GM12878 (cell line): ENCODE measurements at regions not wholly inside any gene's neighbourhood (a gene's known extent, or its start where the extent isn't known, plus 50 kb on each side); places are given as distances from the start of the nearest gene placed in this dataset.
"Not testable (repeated sequence)": the region's sequence is repeated elsewhere in the genome, so short reads cannot be mapped to it uniquely, and the experiment has no call there.

Experiments
- ATAC-seq: fragments of 200-7000 bp; cut with Tn5 transposase; 3 replicates; pipeline ENCODE4 v1.9.1; 2020; ENCODE audit warnings: mild to moderate bottlenecking, moderate library complexity
- BruUV-seq: library from RNA; stranded (reverse); fragments of 400-500 nt; replicated peaks from 2 replicates; lab custom pipeline; 2021; lab: Mats Ljungman, UMichigan
- CTCF ChIA-PET: fragments of 300-600 bp; sonication (Branson Sonifier 250); formaldehyde crosslinking; extraction: SDS; loops from one replicate; lab custom pipeline; 2021; ENCODE audit warnings: inconsistent platforms; lab: Yijun Ruan, JAX
- POLR2A ChIA-PET: fragments of 350-600 bp; formaldehyde crosslinking; extraction: SDS; loops from one replicate; lab custom pipeline; 2021; ENCODE audit warnings: inconsistent platforms; lab: Charles Lee
- RAD21 ChIA-PET: fragments of 300-600 bp; sonication (Branson Sonifier 250); formaldehyde crosslinking; loops from one replicate; lab custom pipeline; 2023; ENCODE audit warnings: antibody characterized with exemption; ENCODE audit not compliant: unreplicated experiment; lab: Charles Lee
- SMC1A ChIA-PET: fragments of 300-600 bp; sonication (Branson Sonifier 250); formaldehyde crosslinking; loops from one replicate; lab custom pipeline; 2023; ENCODE audit not compliant: unreplicated experiment, uncharacterized antibody; lab: Charles Lee
- DNase-seq: peaks from one replicate; pipeline ENCODE4 v3.0.0-alpha.2; 2011; ENCODE audit warnings: low read depth, low spot score
- FAIRE-seq: peaks from 3 replicates; lab custom pipeline; 2011; peaks lifted over from hg19 to GRCh38; lab: Jason Lieb, UNC
- H2AFZ ChIP-seq: 2 replicates; pipeline ENCODE4 v1.6.0; 2011; ENCODE audit warnings: low read depth, low read length, control low read depth; ENCODE audit not compliant: control insufficient read depth
- H3K27ac ChIP-seq: 2 replicates; pipeline ENCODE4 v1.5.1; 2011; ENCODE audit warnings: control low read depth; ENCODE audit not compliant: control insufficient read depth, insufficient read depth
- H3K27me3 ChIP-seq, 2 experiments: replicated peaks in 1 of 2; 2 replicates each; pipeline versions ENCODE4 v1.6.0 to v1.6.1; 2011; ENCODE audit warnings: low read length in 1 of 2; ENCODE audit not compliant: control insufficient read depth in 2 of 2, insufficient read depth in 2 of 2
- H3K36me3 ChIP-seq, 2 experiments: 2 replicates each; pipeline ENCODE4 v1.5.1; 2011; ENCODE audit warnings: low read length in 1 of 2; ENCODE audit not compliant: control insufficient read depth in 2 of 2, insufficient read depth in 2 of 2
- H3K4me1 ChIP-seq: 2 replicates; pipeline ENCODE4 v1.6.1; 2011; ENCODE audit warnings: mild to moderate bottlenecking, low read length, moderate library complexity, mixed read lengths; ENCODE audit not compliant: control insufficient read depth, insufficient read depth
- H3K4me2 ChIP-seq: 2 replicates; pipeline ENCODE4 v1.6.0; 2011; ENCODE audit warnings: control low read depth; ENCODE audit not compliant: control insufficient read depth, insufficient read depth
- H3K4me3 ChIP-seq: fragments of 200-600 bp; sonication (generic); 2 replicates; pipeline ENCODE4 v1.5.1; 2016
- H3K79me2 ChIP-seq: 2 replicates; pipeline ENCODE4 v1.6.0; 2011; ENCODE audit warnings: low read length; ENCODE audit not compliant: control insufficient read depth, insufficient read depth
- H3K9ac ChIP-seq: 2 replicates; pipeline ENCODE4 v1.8.0; 2011; ENCODE audit warnings: low read length, control low read depth, mixed read lengths; ENCODE audit not compliant: control insufficient read depth, insufficient read depth
- H3K9me3 ChIP-seq: replicated peaks from 3 replicates; pipeline ENCODE4 v1.5.1; 2011; ENCODE audit warnings: mild to moderate bottlenecking, low read length; ENCODE audit not compliant: control insufficient read depth, insufficient read depth
- H4K20me1 ChIP-seq: 2 replicates; pipeline ENCODE4 v1.6.0; 2011; ENCODE audit not compliant: control insufficient read depth, insufficient read depth
- IKZF1 ChIP-seq: fragments of 450-650 bp; conservative IDR thresholded peaks from 2 replicates; pipeline ENCODE4 v1.6.1; 2017; ENCODE audit warnings: antibody characterized with exemption, mild to moderate bottlenecking
- LARP7 ChIP-seq: fragments of 450-650 bp; IDR thresholded peaks from 2 replicates; pipeline ENCODE4 v1.6.1; 2017; ENCODE audit warnings: mild to moderate bottlenecking
- SPI1 ChIP-seq: IDR thresholded peaks from 2 replicates; pipeline ENCODE4 v1.6.1; 2011; ENCODE audit warnings: low read depth, mild to moderate bottlenecking, low read length, moderate library complexity, borderline replicate concordance; ENCODE audit not compliant: insufficient read depth
- USF2 ChIP-seq: IDR thresholded peaks from 2 replicates; pipeline ENCODE4 v1.6.1; 2011; ENCODE audit warnings: low read depth, low read length, improper control_type of control experiment, borderline replicate concordance
- ZBTB40 ChIP-seq: fragments of 450-650 bp; IDR thresholded peaks from 2 replicates; pipeline ENCODE4 v1.6.1; 2016; ENCODE audit warnings: mild to moderate bottlenecking, moderate library complexity, borderline replicate concordance
- ZZZ3 ChIP-seq: IDR thresholded peaks from 2 replicates; pipeline ENCODE4 v1.6.1; 2011; ENCODE audit warnings: low read depth; ENCODE audit not compliant: control insufficient read depth, insufficient read length
- WGBS: methylation state at CpG from one replicate; pipeline ENCODE4 v1.1.6; 2016; ENCODE audit warnings: low lambda C conversion rate; ENCODE audit not compliant: insufficient replicate concordance, insufficient coverage; ENCODE audit errors: missing lambda C conversion rate; 5-methylcytosine and 5-hydroxymethylcytosine counted together
- in situ Hi-C: fragments of 300-500 bp; cut with MboI; formaldehyde crosslinking; loops from 9 replicates; pipeline ENCODE4 v1.14.3; 2018; ENCODE audit warnings: mixed read lengths
- intact Hi-C: fragments of 100-400 bp; cut with micrococcal nuclease; formaldehyde crosslinking; loops from one replicate; pipeline ENCODE4 v1.14.2; 2022; ENCODE audit not compliant: unreplicated experiment

DNA sequence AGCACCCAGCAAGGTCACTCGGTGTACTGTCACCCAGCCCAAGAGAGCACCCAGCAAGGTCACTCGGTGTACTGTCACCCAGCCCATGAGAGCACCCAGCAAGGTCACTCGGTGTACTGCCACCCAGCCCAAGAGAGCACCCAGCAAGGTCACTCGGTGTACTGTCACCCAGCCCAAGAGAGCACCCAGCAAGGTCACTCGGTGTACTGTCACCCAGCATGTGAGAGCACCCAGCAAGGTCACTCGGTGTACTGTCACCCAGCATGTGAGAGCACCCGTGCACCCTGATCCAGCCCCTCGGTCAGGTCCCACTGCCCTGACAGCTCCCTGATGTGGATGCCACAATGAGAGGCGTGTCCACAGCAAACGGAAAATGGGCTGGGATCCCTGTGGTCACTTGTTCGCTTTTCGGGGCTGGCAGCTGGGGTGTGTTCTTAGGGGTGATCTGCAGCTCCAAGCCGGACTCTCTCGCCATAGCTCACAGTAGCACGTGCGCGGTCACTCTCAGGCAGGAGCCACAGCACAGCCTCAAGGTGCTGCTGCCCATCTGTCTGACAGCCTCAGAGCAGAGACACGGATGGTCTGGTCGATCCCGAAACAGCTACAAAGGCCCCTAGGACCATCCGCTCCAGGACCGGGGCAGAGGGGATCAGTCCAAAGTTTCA is 324.9 kb downstream of the ADGRD1 start:
- H3K27ac ChIP-seq, H3K9ac ChIP-seq, H3K27me3 ChIP-seq, H3K9me3 ChIP-seq, ATAC-seq, H3K4me2 ChIP-seq, BruUV-seq, H3K36me3 ChIP-seq, in situ Hi-C loops, intact Hi-C loops, H2AFZ ChIP-seq, SMC1A ChIA-PET, H4K20me1 ChIP-seq, CTCF ChIA-PET, RAD21 ChIA-PET, H3K4me1 ChIP-seq, H3K4me3 ChIP-seq, FAIRE-seq, DNase-seq, H3K79me2 ChIP-seq: not testable (repeated sequence)
- POLR2A ChIA-PET = interaction anchor here (0.5 kb wide), 1 partner anchor 23 kb away, joined by 4 read pairs; no protein-coding TSS in a partner anchor
- WGBS = 41% methylated on average over 21 of the region's 22 CpGs

DNA sequence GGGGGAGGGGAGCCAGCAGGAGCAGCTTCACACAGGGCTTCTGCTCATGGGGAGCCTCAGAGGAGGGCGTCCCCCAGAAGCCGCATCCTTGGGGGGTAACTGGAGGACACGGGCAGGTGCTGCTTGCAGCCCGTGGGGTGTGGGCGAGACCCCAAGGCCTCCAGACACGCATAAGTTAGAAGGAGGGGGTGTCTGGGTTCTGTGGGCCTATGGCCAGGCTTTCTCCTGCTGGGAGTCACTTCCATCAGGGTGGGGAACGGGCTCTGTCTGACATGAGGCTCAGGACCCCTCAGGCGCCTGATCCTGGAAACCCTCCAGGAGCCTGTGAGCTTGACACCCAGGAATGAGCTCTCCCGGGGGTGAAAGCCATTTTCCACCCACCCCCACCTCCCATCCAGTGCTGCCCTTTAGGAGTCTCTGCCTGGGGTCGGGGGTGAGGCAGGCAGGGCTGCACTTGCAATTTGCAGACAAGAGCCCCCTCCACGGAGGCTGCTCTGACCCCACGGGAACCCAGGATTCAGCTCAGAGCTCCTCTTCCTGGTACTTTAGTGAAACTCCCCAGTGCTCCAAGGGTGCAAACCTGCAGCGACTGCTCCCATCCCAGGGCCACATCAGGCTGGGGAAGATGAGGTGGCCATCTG is 325.7 kb downstream of the ADGRD1 start:
- H4K20me1 ChIP-seq = no peaks in the 10 kb centered on the region
- no peak for DNase-seq
- no peaks in the 10 kb centered on the region for H3K36me3 ChIP-seq
- no peak for FAIRE-seq
- RAD21 ChIA-PET = no interaction called here
- no peaks in the 10 kb centered on the region for H3K4me1 ChIP-seq
- in situ Hi-C loops (no loop called here), intact Hi-C loops (no loop called here)
- TF ChIP-seq IKZF1 (no peak), USF2 (no peak), ZZZ3 (no peak), LARP7 (no peak), SPI1 (no peak), ZBTB40 (no peak)
- no peak overlapping the region for H3K9ac ChIP-seq
- no peak for ATAC-seq
- no peak overlapping the region for H3K4me2 ChIP-seq
- no peak overlapping the region for H3K27ac ChIP-seq
- BruUV-seq = no TSS peak
- 12% methylated on average over 13 of the region's 13 CpGs for WGBS
- CTCF ChIA-PET = no interaction called here
- no peaks in the 10 kb centered on the region; a peak in 1 of 4 replicates for H3K27me3 ChIP-seq
- H3K4me3 ChIP-seq = no peak overlapping the region
- POLR2A ChIA-PET = interaction anchor here (0.5 kb wide), 1 partner anchor 24 kb away, joined by 4 read pairs; no protein-coding TSS in a partner anchor
- no peaks in the 10 kb centered on the region for H3K79me2 ChIP-seq
- no peaks in the 10 kb centered on the region for H3K9me3 ChIP-seq
- no peak overlapping the region for H2AFZ ChIP-seq
- SMC1A ChIA-PET = no interaction called here
